ENCODE measurements at regions not wholly inside any gene's neighbourhood (a gene's known extent, or its start where the extent isn't known, plus 50 kb on each side); places are given as distances from the start of the nearest gene placed in this dataset.

DNA sequence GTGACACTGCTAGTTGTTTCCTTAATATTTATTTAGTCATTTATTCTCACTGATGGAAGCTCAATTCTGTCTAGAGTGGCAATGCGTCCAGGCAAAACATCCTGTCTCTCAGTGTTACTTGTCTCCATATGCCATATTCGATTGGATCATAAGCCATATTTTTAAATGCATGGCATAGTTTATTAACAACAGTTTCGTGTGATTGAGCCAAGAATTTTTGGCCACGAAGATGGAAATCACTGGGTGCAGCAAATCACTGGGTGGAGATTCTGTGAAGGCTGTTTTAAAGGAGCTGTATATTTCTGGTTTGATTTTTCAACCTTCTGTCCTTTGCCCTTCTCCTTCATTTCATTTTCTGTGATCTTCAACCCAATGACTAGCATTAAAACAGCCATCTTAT lies 205.2 kb downstream of the JRKL start:
- TF ChIP-seq, protein P1, sequence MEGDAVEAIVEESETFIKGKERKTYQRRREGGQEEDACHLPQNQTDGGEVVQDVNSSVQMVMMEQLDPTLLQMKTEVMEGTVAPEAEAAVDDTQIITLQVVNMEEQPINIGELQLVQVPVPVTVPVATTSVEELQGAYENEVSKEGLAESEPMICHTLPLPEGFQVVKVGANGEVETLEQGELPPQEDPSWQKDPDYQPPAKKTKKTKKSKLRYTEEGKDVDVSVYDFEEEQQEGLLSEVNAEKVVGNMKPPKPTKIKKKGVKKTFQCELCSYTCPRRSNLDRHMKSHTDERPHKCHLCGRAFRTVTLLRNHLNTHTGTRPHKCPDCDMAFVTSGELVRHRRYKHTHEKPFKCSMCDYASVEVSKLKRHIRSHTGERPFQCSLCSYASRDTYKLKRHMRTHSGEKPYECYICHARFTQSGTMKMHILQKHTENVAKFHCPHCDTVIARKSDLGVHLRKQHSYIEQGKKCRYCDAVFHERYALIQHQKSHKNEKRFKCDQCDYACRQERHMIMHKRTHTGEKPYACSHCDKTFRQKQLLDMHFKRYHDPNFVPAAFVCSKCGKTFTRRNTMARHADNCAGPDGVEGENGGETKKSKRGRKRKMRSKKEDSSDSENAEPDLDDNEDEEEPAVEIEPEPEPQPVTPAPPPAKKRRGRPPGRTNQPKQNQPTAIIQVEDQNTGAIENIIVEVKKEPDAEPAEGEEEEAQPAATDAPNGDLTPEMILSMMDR (conservative IDR thresholded peaks at IDR 0.05) = no peak
- TF ChIP-seq EZH2 (IDR thresholded peaks at IDR 0.05; ENCODE audit: low read depth) = no peak

Data from PC-9 (cell line).